RWPE1 (cell line): ENCODE measurements at regions not wholly inside any gene's neighbourhood (a gene's known extent, or its start where the extent isn't known, plus 50 kb on each side); places are given as distances from the start of the nearest gene placed in this dataset.

Experiments used
- CTCF ChIA-PET: fragments of 350-600 bp; sonication (Branson Sonifier 250); formaldehyde crosslinking; extraction: SDS; loops from one replicate; lab custom pipeline; 2021; lab: Yijun Ruan, JAX
- POLR2A ChIA-PET: fragments of 400-600 bp; formaldehyde crosslinking; extraction: SDS; loops from one replicate; lab custom pipeline; 2020; ENCODE audit warnings: antibody characterized with exemption; ENCODE audit not compliant: low non-redundant PET; lab: Yijun Ruan, JAX
- DNase-seq: peaks from one replicate; pipeline ENCODE4 v3.0.0; 2012; ENCODE audit warnings: low spot score
- H3K27ac ChIP-seq: fragments of 450-650 bp; 2 replicates; pipeline ENCODE4 v1.5.1; 2017
- CTCF ChIP-seq: fragments of 450-650 bp; conservative IDR thresholded peaks from 2 replicates; pipeline ENCODE4 v1.5.1; 2017; ENCODE audit warnings: low read depth, mild to moderate bottlenecking

- ChIA-PET CTCF (interaction anchor here (1.3 kb wide), 1 partner anchor 13 kb away, joined by 4 read pairs; no protein-coding TSS in a partner anchor), POLR2A (no interaction called here)
- no peak overlapping the region for H3K27ac ChIP-seq
- TF ChIP-seq CTCF, result no peak
- DNase-seq, result no peak
Measured at GRCh38 chr1:91153341-91153740, 131.5 kb upstream of the ZNF644 start.

GRCh38 chr1:91152331-91152730 is 130.5 kb upstream of the ZNF644 start:
- CTCF ChIA-PET, result interaction anchor here (1.3 kb wide), 1 partner anchor 14 kb away, joined by 4 read pairs; no protein-coding TSS in a partner anchor
- no peak overlapping the region for H3K27ac ChIP-seq
- POLR2A ChIA-PET, result no interaction called here
- DNase-seq, result no peak
- TF ChIP-seq CTCF, result no peak

DNA sequence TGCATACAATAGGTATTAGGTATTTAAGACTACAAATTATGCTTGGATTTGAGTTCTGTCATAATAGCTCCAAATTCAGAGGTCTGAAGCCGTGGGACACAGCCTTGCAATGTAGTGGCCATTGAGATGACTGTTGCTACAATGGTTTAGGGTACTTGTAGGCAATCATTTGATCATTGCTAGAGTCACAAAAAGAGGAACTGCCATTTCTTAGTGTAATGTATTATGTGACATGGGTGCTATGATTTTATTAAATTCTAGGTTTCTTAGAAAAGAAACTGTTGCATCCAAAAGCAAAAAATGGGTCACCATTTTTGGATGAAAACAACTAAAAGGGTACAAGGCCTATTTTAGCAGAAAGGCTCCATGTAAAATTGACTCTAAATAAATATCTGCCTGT is 129.9 kb upstream of the ZNF644 start:
- H3K27ac ChIP-seq, result no peak overlapping the region
- POLR2A ChIA-PET, result no interaction called here
- no peak for TF ChIP-seq CTCF
- DNase-seq, result no peak
- CTCF ChIA-PET, result no interaction called here

DNA sequence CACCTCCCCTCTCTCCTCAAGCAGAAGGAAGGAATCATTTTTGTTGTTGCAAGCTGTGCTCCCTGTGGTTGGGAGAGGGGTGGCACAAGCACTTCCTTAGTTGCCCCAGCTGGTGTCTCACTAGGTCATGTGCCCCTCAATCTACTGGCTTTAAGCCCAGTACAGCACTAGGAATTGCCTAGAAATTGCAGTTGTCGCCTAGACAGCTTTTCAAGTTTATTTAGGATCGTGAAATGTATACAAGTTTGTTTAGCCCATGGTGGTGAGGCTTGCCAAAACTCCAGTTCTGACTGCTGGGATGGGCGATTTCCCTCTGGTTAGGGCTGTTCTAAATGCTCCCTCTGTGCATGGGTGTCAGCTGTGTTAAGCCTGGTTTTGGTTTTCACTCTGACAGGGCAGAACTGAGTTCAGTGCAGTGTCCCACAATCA is 126.8 kb upstream of the ZNF644 start:
- no peak for DNase-seq
- ChIA-PET POLR2A (no interaction called here), CTCF (interaction anchor here (0.6 to 0.7 kb wide), 2 partner anchors 17 to 439 kb away, joined by 3 read pairs; no protein-coding TSS in a partner anchor)
- no peak overlapping the region for H3K27ac ChIP-seq
- no peak for TF ChIP-seq CTCF

DNA sequence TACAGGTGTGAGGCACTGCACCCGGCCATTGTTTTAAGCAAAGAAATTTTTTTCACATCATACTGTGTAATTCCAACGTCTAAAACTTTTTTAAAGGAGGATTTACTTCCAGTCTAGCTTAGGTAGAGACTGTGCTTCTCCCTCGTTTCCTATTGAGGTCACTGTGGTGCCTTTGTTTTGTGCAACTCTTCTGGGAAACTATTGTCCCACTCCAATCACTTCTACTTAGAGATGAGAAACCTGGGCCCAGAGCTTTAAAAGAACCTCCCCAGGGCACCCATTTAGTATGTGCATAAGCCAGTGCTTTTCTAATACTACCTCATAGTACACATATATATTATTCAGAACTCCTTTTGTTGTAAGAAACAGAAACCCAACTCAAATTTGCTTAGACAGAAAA is 120.0 kb upstream of the ZNF644 start:
- no peak overlapping the region for H3K27ac ChIP-seq
- TF ChIP-seq CTCF, result no peak
- DNase-seq, result no peak
- CTCF ChIA-PET, result interaction anchor here (0.7 kb wide), 1 partner anchor 25 kb away, joined by 3 read pairs; no protein-coding TSS in a partner anchor
- POLR2A ChIA-PET, result no interaction called here

DNA sequence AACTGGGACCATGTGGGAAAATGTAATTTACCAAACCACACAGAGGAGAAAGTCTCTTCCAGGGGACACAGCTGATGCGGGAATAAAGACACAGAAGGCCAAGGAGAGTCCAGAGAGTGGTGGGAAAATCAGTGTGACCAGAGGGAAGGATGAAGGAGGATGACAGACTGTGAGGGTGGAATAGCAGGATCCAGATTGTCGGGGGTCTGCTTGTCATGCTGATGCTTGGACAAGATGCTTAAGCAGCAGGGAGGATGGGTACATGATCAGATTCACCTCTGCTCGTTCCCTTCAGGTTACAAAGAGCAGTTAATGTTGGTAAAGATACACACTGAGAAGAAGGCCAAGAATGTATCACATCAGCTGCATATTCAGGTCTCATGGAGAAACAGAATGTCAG is 117.1 kb upstream of the ZNF644 start:
- no peak for TF ChIP-seq CTCF
- CTCF ChIA-PET, result interaction anchor here (0.7 kb wide), 1 partner anchor 144 kb away, joined by 4 read pairs; no protein-coding TSS in a partner anchor

More for the DNA sequence above, 117.1 kb upstream of the ZNF644 start:
- H3K27ac ChIP-seq, result no peak overlapping the region
- POLR2A ChIA-PET, result no interaction called here
- DNase-seq, result no peak
